ENCODE measurements at regions not wholly inside any gene's neighbourhood (a gene's known extent, or its start where the extent isn't known, plus 50 kb on each side); places are given as distances from the start of the nearest gene placed in this dataset.

- no peak for TF ChIP-seq CTCF (conservative IDR thresholded peaks at IDR 0.05 in 1 of 2, IDR thresholded peaks at IDR 0.05 in 1 of 2; ENCODE audit: extremely low read depth in 1 of 2, insufficient read depth in 1 of 2, low read depth in 1 of 2, low read length in 2 of 2)
- TF ChIP-seq EZH2 (IDR thresholded peaks at IDR 0.05; ENCODE audit: borderline replicate concordance, low read length), result no peak
Observed at GRCh38 chr9:117992006-117992405, 287.8 kb downstream of the TLR4 start.
